ENCODE measurements at regions not wholly inside any gene's neighbourhood (a gene's known extent, or its start where the extent isn't known, plus 50 kb on each side); places are given as distances from the start of the nearest gene placed in this dataset.

GRCh38 chr15:31470756-31471155 lies 144.1 kb downstream of the KLF13 start:
- TF ChIP-seq, protein P1, sequence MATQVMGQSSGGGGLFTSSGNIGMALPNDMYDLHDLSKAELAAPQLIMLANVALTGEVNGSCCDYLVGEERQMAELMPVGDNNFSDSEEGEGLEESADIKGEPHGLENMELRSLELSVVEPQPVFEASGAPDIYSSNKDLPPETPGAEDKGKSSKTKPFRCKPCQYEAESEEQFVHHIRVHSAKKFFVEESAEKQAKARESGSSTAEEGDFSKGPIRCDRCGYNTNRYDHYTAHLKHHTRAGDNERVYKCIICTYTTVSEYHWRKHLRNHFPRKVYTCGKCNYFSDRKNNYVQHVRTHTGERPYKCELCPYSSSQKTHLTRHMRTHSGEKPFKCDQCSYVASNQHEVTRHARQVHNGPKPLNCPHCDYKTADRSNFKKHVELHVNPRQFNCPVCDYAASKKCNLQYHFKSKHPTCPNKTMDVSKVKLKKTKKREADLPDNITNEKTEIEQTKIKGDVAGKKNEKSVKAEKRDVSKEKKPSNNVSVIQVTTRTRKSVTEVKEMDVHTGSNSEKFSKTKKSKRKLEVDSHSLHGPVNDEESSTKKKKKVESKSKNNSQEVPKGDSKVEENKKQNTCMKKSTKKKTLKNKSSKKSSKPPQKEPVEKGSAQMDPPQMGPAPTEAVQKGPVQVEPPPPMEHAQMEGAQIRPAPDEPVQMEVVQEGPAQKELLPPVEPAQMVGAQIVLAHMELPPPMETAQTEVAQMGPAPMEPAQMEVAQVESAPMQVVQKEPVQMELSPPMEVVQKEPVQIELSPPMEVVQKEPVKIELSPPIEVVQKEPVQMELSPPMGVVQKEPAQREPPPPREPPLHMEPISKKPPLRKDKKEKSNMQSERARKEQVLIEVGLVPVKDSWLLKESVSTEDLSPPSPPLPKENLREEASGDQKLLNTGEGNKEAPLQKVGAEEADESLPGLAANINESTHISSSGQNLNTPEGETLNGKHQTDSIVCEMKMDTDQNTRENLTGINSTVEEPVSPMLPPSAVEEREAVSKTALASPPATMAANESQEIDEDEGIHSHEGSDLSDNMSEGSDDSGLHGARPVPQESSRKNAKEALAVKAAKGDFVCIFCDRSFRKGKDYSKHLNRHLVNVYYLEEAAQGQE (IDR thresholded peaks at IDR 0.05; ENCODE audit: insufficient read depth in 1 of 2, low read depth in 2 of 2, low read length in 2 of 2) = no peak
- no peak for TF ChIP-seq POLR2AphosphoS5 (IDR thresholded peaks at IDR 0.05; ENCODE audit: low read depth, low read length)
- TF ChIP-seq TAF1 (IDR thresholded peaks at IDR 0.05; ENCODE audit: borderline replicate concordance, insufficient read depth, low read length) = no peak
- no peak for TF ChIP-seq SIN3A (IDR thresholded peaks at IDR 0.05; ENCODE audit: borderline replicate concordance, insufficient read depth, low read length)

All from PFSK-1 (cell line).